ENCODE measurements at regions not wholly inside any gene's neighbourhood (a gene's known extent, or its start where the extent isn't known, plus 50 kb on each side); places are given as distances from the start of the nearest gene placed in this dataset.

DNA sequence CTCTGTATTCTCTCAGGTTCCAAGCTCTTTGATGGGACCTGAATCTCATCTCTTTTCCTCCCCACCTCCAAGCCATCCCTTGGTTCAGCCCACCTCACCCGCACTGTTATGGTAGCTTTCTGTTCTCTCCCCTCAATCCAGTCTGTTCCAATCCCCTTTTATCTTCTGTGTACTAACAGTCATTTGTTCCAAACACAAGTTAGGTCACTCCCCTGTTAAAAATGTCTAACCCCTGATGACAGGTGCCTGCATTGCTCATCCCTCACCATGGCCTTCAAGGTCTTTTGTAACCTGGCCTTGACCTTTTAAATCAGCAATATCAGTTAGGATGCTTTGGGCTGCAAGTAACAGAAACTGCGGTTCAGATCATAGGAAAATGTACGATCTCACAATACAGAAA is 74.8 kb downstream of the CYP26A1 start:
- TF ChIP-seq, protein P1, sequence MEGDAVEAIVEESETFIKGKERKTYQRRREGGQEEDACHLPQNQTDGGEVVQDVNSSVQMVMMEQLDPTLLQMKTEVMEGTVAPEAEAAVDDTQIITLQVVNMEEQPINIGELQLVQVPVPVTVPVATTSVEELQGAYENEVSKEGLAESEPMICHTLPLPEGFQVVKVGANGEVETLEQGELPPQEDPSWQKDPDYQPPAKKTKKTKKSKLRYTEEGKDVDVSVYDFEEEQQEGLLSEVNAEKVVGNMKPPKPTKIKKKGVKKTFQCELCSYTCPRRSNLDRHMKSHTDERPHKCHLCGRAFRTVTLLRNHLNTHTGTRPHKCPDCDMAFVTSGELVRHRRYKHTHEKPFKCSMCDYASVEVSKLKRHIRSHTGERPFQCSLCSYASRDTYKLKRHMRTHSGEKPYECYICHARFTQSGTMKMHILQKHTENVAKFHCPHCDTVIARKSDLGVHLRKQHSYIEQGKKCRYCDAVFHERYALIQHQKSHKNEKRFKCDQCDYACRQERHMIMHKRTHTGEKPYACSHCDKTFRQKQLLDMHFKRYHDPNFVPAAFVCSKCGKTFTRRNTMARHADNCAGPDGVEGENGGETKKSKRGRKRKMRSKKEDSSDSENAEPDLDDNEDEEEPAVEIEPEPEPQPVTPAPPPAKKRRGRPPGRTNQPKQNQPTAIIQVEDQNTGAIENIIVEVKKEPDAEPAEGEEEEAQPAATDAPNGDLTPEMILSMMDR (IDR thresholded peaks at IDR 0.05), result no peak
- no peak for TF ChIP-seq POLR2A (IDR thresholded peaks at IDR 0.05)
